NCI-H146 treated with DMSO at 0.1 percent for 48 hours (cell line): ENCODE measurements at regions not wholly inside any gene's neighbourhood (a gene's known extent, or its start where the extent isn't known, plus 50 kb on each side); places are given as distances from the start of the nearest gene placed in this dataset.

Source experiments
- DNase-seq: peaks from one replicate; lab custom pipeline; 2025; ENCODE audit not compliant: unreplicated experiment; lab: John Stamatoyannopoulos, UW

DNA sequence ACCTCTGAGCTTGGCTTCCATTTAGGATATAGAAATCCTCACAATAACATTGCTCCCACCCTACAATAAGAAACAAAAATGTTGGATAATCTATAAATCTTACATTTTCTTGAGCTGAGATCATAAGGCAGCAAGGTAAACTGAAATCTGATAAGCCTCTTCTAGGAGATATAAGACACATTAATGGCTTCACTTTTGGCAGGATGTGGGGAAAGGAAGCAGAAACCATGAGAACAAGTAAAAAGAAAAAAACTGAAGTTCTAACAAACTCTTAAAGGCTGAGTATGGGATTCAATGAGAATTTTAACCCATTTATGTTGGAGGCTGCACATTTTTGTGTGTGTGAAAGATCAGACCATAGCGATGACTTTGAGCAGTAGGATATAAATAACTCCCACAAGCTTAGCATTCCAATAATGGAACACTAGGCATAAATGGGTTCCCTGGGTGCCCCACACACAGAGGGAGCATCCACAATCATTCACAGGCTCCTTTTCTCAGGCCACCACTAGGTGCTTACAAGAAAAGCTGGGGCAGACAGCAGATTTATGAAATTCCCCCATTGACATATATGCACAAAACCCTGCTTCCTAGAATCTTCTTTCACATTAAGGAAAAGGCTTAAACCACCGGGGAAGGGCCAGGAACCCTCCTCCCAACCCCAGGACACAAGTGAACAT lies 564.9 kb upstream of the MGMT start:
- DNase-seq = no peak

DNA sequence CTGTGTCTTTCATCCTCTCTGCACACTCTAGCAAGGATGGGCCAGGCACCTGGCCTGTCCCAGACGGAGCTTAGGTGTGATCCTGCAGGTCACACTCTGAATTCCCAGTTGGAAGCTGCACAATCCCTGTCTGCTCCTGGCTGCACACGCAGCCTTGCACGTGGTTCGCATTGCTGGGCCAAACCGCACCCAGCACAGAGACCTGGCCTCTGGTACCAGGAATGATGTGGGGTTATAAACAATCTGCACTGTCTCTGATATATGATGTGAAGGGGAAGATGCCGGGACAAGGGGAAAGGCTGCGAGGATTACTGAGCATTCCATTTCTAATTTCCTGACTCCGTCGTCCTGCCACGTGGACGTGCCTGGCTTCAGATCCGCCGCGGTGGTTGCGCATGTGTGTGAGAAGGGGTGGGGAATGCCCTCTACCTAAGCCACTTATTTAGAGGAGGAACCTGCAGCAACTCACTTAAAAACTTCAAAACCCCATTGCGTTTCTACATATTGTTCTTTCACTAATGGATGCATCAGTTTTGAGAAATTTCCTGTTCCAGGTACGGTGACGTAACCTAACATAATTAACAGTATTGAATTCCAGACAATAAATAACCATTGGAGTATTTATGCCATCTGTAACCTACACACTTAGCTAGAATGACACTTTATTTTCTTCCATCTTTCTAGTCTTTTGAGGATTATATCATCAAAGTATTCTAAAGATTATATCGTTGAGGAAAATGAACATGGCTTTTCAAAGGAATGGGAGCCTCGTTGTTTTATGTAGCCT lies 559.7 kb upstream of the MGMT start:
- DNase-seq = no peak

DNA sequence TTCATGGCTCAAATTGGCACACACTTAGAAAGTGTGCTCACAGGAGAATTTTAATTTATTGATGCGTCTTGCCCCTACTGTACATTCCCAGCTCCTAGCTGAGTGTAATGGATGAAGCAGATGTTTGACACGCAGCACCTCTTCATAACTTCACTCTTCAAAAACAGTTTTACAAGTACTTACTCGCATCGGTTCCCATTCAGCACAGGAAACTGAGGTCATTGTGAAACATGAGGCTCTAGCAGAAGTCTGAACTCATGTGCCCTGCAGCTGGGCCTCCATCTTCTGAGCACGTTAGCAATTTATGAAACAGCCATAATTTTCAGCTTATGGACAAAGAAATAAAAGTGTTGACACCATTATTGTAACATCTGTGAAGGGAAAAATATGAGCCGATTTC lies 558.9 kb upstream of the MGMT start:
- no peak for DNase-seq

DNA sequence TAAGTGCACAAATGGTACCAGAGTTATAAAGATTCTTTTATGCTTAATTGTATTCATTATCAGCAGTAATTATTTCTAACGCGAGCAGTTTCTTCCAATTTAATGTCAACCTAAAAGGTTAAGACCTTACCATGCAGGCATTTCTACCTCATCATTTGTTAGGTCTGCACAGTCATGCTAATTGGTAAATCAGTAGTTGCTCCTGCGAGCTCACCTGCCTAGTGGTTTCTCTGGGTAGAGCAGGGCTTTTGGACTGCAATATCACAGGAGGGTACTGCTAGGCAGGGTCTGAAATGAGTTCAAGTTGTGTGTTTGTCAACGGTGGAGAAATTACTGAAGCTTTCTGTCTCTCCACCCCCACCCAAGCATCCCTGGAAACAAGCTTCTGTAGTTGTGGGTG lies 558.5 kb upstream of the MGMT start:
- no peak for DNase-seq

DNA sequence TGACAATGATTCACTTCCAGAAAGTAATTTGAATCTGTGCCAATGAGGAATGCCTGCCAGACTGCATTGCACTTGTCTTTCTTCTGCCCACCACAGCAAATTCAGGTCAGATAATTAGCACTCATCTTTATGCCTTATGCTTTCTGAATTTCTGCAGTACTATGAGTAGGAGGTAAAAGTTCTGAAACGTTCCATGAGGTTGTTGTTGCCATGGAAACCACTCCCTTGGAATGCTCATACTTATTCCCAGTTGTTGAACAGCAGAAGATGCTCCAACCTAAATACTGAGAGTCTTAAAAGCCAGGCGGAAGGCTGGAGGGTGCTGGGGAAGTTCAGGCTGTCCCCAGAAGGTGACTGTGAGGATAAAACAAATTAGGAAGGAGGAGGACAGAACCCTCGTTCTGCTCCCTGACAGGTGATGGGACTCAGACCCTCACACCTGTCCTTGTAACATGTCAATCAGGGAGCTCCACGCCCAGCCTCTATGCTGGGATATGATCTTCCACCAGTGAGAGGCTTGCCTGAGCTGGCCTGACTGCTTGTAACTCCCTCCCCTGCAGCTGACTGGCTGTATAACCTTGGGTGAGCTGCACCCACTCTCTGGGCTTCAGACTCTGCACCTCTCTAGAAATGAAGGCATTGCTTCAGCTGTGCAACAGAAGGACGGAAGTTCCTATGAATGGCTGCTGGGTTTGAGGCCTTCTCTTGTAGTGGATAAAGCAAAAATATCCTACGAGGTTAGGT lies 554.3 kb upstream of the MGMT start:
- no peak for DNase-seq

DNA sequence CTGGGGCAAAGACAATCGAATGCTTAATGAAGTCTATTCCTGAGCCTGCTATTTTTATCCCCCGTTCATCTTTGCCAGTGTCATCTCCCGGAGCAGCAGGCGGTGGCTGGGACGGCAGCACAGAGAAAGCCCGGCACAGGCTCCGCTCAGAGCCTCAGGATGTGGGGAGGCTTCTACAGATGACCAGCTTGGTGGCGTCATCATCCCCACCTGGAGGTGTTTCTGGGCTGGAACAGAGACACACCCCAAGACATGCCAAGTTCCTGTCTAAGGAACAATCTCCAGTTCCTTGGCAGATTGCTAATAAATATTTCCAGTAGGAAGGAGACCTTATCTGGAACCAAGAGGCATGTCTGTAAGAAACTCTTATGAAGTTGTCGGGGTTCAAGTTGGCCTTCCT lies 552.4 kb upstream of the MGMT start:
- no peak for DNase-seq

DNA sequence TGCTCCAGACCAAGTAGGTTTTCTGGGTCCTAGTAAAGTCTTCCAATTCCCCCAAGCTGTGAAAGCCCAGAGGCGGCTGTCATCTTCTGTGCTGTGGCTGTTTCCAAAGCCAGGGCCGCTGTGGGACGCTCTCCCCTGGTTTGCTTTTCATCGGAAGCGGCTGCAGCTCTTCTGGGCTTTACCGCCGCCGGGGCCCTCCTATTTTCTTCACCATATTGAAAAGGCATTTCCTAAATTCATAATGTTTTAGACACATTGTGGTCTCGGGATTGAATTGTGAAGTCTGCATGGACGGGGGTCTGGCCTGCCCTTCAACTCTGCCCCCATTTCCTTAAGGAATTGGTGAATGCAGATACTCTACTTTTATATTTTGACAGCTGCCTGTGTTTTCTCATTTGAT lies 551.4 kb upstream of the MGMT start:
- no peak for DNase-seq

DNA sequence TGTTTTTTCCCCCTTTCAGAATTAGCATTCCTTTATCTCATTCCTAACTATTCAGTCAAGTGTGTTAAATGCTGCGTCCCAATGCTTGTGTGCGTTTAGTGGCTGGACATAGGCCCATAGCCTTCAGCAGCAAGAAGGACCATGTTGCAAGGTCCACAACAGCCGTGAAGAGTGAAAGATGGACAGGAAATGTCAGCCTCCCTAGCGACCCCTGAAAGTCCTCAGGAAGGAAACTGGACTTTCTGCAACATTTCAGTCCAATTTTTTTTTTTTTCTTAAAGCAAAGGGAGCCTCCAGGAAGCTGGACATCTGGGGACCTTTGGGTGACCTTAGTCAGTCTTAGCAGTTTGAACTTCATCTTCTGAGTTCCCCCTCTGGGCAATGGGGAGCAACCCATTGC lies 550.7 kb upstream of the MGMT start:
- DNase-seq = no peak

DNA sequence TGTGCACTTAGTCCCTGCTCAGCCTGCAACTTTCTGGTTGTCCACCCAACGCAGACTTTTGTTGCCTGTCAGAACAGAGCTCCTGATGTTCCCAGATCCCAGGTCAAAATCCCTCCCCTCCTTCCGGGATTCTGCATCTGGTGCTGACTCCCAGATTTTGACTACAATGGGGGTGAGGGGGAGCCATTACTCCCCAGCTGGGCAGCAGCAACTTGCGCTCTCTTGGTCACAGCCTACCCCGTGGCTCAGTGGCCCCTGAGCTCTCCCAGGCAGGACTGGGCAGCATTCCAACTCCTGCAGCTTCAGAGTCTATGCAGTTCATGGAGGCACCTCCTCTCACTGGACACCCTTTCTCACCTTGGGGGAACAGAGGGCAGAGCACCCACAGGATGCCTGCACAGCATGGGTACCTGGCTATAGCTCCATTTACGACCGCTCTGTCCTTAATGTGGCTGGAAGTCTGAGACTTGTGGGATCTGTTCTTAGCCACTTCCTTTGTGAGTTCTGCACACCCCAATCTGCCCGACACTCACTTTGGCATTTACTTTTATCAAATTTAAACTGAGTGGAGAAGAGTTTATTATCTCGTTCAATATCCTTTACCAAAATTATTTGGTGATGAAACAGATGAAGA lies 545.5 kb upstream of the MGMT start:
- DNase-seq = no peak

DNA sequence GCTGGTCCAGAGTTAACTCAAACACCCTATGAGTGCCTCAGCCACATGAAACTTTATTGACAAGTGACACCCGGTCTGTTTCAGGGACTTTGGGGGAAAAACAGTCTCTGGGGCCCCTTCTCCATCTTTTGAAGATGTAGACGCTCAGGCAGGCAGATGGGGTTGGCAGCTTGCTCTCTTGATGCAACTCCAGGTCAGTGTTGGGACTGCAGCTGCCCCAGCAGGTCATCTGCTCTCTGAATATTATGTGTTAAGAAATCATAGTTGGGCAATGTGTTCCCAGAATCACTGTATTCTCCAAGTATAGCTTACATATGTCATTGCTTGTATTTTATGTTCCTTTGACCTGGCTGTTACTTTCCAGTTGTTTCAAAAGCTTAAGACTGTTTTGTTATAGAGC lies 544.9 kb upstream of the MGMT start:
- no peak for DNase-seq

DNA sequence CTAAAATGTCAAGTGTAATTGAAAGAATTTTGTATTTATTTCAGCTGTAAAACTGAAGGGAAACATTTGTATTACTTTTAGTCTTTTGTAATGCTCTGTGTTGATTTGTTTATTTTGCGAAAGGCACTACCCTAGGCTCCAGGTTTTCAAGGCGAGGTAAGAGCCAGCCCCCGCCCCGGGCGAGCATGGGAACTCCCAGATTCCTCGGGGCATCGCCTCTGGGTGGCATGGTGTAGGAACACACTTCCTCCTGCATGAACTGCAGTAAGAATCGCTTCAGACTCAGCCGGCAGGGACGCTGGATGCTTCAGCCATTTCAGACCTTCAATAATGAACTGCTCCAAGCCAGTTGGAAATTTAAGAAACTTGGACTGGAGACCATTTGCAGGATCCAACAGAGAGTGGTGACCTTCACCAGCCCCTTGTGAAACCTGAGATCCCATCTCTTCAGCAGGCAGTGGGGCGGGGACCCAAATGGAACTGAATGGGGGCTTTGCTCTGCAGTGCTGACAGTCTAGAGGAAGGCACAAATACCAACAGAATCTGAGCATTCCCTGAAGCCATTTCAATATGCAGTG lies 544.3 kb upstream of the MGMT start:
- DNase-seq = no peak

DNA sequence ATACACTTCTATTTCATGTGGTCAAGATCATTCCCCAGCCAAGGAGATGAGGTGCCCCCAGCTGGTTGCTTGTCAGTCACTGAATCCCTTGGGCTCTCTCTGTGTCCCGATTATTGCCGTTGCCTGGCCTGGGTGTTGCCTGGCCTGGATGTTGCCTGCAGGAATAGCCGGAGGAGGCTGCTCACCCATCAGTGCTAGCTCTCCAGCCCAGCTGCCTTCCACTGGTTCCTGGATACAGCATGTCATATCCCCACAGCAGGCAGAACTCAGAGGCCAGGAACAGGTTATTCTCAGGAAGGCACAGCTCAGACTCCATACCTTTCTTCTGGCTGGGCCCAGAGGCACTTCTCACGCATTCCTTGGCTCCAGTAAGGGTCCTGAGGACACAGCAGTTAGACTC lies 542.1 kb upstream of the MGMT start:
- DNase-seq = no peak

DNA sequence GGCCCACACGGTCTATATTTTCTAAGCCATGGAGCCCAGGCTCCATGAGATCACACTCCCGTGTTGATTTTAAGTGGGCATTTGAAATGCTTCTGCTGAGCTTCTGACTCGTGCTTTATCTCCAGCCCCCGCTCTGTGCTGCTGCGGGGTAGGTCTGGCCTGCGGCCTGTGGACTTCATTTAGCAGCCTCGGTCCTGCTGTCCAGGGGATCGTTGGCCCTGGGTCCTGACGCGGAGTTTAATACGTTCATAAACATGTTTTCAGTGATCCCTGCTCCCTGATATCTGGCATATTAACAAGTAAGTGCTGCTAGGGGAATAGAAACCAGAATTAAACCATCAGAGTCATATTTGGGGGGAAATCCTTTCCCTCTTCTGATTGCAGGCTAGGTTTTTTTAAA lies 540.3 kb upstream of the MGMT start:
- DNase-seq = no peak

DNA sequence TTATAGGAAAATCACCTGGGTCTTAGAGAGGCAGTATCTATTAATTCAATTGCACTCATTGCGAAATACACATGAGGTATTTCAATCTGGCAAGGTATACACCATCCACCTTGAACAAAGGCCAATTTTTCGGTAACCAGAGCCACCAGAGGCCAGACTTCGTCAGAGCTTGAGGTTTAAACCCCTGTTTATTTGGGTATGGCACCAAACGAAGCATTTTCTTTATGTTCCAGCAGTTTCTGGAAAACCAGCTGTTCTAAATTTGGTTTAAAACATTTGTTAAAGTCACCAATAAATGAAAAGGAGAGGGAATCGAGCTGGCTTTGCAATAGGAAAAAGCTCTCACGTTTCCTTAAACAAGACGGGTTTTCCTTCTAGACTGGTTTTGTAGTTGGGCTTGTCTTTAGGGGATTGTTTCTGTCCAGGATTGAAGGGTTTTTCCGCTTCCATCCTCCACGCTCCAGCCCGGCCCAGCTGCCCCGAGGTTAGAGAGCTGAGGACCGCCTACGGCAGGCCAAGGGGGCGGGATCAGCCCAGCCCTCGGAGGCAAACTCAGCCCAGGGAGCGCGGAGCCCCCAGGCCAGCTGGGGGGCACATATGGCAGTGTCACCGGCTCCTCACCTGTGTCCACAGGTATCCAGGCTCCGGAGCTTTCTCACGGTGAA lies 539.4 kb upstream of the MGMT start:
- DNase-seq = no peak

DNA sequence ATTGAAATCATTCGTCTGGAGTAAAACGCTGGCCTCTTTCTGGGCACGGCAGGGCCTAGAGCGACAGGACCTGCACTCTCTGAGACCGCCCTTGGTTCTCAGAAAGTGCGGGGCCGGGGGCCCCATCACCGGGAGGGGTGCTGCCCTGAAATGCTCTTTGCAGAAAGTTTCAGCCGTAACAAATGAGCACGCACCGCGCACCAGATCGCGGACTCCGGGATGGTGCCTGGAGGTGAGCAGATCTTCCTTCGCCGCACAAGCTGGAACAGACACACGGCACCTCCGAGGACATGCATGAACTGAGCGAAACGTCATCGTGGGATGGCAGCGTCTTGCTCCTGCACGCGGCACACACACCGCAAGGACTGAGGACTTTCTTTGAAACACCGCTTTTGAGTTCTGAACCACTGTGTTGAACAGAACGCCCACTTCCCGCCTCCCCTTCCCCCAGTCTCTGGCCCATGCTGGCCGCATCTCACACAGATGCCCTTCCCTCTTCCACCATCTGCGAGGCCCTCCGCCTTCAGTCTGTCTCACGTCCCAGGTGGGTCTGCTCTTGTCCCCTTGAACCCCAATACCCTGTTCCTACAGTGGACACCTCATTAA lies 538.7 kb upstream of the MGMT start:
- no peak for DNase-seq

DNA sequence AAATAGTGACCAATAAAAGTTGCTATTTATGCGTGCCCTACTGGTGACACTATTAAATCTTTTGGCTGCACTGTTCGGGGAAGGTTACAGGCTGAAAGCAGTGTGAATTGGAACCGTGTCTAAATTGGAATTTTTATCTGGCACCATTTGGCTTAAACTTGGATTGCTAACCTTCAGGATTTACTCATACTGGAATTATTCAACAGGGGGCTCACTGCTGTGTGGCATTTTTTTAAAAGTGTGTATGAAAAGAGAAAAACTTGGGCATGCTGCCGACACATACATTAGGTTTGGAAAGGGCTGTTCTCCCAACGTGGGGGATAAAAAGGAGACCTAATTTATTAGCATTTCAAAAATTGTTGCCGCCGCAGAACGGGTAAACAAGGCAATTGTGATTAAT lies 537.9 kb upstream of the MGMT start:
- DNase-seq = no peak

DNA sequence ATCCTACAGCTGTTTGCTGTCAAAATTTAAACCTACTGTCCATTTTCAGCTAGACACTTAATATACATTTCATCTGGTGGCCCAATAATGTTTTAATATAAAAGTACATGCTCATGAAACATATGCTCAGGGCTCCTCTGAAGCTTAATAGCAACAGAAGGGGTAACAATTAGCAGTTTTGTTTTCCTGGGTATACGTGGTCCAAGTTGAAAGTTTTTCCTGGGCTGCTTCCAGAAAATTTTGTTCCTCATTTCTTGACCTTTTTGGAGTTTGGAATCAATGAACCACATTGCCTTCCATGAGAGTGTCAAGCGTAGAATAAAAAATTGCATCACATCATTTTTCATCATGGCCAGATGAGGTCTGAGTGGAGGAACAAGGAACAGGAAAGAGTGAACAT lies 537.3 kb upstream of the MGMT start:
- no peak for DNase-seq

DNA sequence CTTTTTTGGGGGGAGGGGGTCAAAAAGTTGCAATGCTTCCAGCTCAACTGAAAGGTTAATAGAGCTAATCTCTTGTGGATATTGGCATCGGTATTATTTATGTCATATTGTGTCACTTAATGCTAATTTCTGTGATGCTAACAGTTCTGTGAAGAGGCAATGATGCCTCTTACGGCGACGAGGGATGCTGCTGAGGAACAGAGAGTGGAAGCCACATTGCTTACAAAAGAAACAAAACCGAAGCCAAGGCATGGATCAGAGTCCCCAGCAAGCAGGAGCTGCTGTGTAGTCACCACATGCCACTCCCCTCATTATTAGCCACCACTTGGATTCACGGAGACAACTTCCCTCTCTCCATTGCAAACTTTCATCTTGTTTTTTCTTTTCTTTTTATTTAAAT lies 536.5 kb upstream of the MGMT start:
- DNase-seq = no peak

DNA sequence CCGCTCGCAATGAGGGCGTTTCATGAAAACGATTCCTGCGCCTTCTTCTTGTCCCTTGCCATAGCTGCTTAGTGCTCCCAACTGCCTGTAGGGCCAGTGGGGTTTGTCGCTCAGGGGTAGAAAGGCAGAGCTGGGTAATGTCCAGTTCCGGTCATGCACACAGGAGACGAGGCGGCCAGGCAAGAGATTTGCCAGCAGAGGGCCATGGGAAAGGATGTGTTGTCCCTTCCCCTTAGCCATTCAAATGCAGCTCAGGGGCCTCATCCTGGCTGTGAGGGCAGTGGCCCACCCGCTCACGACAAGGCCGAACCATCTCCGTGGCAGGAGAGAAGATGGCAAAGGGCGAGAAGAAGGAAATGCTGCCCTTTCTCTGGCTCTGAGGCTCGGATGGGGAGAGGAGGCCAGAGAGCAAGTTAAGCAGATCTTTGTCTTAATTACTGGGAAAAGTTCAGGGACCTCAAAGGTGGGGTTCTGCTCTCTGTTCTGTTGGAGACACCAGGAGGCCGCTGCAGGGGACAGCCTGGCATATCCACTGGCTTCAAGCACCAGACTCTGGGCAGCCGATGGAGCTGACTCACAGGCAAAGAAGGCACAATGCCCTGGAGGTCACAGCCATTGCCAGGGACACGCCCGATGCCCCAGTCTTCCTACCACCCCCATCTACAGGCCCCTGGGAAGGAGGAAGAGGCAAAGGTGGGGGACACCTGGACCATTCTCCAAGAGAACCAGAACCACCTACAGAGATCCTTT lies 534.8 kb upstream of the MGMT start:
- DNase-seq = no peak

DNA sequence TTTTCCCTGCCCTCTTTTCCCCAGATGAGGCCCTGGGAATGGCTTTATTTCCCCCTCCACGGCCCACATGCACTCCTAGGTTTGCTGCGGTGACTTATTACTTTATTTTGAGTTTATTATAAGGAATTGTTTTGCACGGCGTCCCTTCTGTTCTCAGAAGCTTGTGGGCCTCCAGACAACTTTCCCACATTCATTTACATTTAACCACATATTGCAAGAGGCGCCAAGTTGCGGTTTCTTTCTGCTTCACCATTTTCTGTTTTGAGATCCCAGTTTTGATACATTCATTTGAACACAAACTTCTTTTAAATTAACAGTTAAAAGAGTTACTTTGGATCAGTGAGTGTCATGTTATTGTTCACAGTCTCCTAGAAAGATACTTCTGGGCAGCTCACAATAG lies 532.5 kb upstream of the MGMT start:
- DNase-seq = no peak
